HG03135 (cell line): ENCODE measurements at regions not wholly inside any gene's neighbourhood (a gene's known extent, or its start where the extent isn't known, plus 50 kb on each side); places are given as distances from the start of the nearest gene placed in this dataset.
A peak's percentile ranks its signal among the peaks of the same experiment; 100 is the strongest.
"Not testable (repeated sequence)": the region's sequence is repeated elsewhere in the genome, so short reads cannot be mapped to it uniquely, and the experiment has no call there.

Source experiments
- ATAC-seq: cut with Tn5 transposase; IDR thresholded peaks from one replicate; pipeline ENCODE4 v1.9.1; 2021; ENCODE audit warnings: mild to moderate bottlenecking, moderate library complexity; ENCODE audit not compliant: unreplicated experiment

DNA sequence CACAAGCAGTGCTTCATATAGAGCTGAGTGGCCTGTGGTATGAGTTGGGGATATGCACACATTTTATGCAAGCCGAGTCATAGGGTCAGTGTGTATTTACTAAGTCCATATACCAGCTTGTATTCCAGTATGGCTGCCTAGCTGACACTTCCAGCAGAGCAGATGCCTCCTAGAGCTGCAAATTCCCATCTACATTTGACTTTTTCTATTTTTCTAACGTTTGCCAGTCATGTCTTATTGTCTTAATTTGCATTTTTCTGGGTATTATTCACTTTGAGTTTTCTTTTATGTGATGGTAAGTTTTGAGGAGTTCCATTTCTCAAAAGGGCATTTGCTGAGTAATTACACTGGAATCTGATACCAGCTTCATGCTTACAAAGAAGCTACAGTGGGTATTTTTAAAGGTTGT is 334.5 kb upstream of the CDH2 start:
- no peak for ATAC-seq

DNA sequence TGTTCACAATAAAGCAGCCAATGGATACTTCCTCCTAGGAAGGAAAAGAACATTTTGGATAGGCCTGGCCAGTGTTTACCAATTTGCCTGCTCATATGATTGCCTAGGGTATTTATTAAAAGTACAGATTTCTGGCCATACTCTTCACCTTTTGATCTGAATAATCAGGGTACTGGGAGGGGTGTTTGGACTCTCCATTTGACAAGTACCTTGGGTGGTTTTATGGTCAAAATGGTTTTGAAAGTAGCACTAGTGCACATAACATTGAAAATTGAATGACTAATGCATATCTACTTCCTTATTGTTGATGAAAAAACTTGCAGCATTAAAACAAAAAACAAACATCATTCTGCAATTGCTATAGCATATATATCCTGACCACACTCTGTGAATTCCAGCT is 333.3 kb upstream of the CDH2 start:
- ATAC-seq: no peak

DNA sequence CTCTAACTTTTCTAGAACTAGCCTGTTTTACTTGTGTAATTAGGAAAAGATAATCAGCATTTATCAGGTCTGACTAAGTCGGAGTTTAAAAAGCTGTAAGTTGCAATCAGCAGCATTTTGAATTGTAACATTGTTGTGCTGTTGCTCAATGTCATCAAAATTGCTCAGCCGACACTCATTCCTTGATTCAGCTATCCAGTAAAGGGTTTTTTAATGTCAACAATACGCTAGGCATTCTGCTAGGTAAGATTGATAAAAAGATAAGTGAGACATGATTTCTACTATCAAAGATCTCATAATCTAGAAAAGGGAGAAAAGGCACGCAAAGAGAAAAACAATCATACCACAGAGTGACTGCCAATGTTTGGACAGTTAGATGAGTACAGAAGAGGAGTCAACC is 327.1 kb upstream of the CDH2 start:
- ATAC-seq: no peak

DNA sequence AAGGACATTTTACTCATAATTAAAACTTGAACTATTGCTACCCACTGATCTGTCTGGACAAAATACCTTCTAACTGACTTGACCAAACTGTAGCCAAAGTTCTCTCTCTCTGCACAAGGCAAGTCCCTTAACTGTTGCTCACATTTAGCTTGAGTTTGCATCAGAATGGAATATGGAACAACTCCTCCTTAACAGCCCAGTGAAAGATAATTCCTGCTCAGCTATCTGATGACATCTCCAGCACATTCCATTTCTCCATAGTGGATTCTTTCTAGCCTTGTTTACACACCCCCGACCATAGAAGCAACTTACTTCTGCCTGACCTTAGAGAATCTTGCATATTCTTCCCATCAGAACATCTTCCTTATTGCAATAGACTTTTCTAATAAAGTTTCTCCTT is 317.2 kb upstream of the CDH2 start:
- ATAC-seq: no peak

DNA sequence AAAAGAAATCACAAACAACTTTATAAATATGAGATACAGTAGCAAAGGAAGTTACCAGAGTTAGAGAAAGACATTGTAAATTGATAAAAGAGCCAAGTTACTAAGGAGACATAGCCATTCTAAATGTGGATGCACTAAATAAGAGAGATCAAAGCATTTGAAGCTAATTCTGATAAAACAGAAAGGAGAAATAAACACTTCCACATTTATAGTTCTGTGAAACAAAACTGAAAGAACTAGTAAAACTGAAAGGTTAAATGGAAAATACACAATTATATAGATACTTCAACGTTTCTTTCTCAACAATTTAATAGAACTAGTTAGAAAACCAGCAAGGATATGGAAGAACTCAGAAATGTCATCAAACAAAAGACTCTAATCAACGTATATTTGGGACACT is 309.0 kb upstream of the CDH2 start:
- peak; percentile 69 for ATAC-seq

DNA sequence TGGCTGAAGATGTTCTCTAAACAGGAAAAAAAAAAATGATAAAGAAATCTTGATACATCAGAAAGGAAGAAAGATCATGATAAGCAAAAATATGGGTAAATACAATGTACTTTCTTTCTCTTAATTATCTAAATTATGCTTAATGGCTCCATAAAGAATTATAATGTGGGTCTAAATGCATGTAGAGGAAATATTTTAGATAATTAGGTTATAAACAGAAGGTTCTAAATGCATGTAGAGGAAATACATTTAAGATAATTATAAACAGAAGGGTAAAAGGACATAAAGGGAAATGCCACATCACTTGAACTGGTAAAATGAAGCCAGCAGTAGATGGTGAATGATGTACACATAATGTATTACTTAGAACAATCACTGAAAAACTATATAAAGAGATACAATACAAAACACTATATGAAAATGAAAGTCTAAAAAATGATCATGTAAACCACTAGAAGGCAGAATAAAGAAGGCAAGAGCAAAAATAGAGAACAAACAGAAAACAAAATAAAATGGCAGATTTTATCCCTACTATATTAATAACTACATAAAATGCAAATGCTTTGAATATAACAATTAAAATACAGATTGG is 308.4 kb upstream of the CDH2 start:
- ATAC-seq: peak; percentile 30

DNA sequence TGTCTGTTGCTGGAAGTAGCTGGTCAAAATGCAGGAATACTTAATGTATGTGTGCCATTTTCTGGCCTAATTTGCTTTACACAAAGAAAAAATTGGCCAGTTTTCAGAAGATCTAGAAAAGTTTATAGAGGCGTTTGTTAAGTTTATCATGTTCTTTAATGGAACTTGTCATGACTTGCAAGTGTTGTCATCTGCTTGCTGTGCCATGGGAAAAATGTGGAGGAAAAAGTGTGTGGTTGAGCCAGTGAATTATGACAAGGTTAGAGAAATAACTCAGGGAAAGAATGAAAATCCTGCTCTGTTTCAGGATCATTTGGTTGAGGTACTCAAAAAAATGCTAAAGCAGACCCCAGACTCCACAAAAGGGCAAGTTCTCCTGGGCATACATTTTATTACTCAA is 301.6 kb upstream of the CDH2 start:
- no peak for ATAC-seq

DNA sequence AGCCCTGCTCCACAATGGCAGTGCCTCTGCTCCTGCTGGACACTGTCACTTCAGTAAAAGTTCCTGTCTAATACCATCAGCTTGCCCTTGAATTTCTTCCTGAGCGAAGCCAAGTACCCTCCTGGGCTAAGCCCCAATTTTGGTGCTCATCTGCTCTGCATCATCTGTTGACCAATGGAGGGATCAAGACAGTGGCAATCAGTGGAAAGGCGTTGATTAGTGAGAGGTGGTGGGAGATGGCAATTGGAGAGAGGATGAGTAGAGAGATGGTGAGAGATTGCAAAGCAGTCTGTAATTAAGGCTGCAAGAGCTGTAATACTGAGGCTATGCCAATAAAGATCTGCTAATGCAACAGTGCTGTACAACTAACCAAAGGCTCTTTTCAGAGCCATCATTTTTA is 299.4 kb upstream of the CDH2 start:
- ATAC-seq: no peak

DNA sequence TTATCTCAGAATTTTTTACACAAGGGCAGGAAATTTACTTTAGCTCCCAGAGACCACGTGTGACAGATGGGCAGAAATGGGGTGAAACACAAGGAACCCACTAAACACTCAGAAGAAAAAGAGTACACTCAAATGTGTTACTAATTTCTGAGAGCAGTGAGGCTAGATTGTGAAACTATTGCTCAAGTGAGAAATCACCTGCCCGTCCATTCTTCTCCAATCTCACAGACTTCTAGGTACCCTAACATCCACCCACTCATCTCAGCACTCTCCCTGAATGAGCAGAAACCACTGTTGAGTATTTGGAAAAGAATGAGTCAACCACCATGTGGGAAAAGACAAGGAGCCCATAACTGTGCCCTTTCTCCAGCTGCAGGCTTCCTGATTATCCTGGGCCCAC is 293.0 kb upstream of the CDH2 start:
- ATAC-seq: no peak

DNA sequence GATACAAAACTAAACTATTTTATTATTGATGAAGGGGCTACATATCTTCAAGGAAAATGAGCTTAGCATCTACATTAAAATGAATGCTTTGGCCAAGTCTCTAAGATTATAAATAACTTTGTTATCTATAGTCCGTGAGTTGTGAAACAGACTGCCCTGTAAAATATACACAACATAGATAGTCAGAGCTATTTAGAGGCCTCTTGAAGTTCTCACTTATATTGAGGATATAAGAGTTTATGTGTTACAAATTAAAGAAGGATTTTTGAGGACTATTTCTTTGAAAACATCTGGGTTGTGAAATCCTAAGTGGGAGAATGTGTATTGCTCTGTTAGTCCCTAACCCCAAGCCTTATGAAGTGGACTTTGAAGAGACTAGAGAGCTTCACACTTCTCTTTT is 292.0 kb upstream of the CDH2 start:
- ATAC-seq: no peak

DNA sequence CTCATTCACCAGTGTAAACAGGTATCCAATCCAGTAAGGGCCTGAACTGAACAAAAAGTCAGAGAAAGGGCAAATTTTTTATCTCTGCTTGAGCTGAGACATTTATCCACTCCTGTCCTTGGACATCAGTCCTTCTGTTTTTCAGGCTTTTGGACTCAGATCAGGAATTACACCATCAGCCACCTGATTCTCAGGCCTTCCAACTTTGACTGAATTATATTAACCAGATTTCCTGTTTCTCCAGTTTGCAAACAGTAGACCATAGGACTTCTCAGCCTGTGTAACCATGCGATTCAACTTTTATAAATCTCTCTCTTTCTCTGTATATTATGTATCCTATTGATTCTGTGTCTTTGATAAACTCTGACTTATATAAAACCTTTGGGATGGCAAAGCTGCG is 289.3 kb upstream of the CDH2 start:
- no peak for ATAC-seq

DNA sequence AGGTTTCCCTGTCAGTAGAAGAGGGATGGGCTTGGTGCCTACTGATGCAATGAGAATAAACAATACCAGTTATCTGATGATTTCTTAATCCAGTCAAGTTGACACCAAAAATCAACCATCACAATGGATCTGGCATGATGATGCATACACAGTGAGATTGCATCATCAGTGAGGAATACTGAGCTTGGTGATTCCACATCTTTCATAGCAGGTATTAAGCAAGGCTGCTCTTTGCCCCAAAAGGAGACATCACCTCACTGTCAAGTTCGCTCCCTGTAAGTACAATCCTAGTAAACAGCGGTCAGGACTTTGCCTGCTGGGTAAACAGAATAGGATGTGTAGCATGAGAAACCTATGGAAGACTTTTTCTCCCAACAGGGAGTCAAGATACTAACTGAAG is 282.7 kb upstream of the CDH2 start:
- no peak for ATAC-seq

DNA sequence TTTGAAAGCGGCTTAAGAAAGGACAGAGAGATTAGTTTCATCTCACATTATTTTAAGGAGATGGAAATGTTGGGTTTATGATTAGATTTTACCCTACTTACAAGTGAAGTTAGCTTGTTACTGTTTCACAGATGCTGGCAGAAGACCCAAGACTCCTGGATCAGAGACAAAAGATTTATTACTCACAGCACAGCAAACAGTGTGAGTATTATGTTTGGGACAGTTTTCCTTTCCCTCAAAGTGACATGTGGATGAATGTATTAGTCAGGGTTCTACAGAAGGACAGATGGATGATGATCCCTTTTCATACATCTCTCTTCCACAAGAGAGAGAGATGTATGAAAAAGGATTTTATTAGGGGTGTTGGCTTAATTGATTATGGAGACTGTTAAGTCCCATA is 281.8 kb upstream of the CDH2 start:
- ATAC-seq: no peak

DNA sequence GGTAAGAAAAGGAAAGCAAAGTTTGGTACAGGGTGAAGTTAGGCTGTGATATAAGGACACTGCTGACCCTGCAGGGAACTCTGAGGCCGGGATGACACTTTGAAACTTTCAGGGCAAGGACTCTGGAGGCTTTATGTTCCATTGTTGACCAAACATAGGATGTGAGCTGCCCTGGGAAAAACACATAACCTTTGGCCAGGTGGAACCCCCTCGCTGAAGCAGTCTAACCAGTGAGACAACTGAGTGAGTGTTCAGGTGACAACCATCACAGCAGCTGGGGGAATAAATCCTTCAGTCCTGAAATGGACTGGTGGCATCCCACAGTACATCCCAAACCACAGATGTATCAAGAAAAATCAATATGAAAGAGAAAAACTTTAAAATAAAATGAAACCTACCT is 280.9 kb upstream of the CDH2 start:
- no peak for ATAC-seq

DNA sequence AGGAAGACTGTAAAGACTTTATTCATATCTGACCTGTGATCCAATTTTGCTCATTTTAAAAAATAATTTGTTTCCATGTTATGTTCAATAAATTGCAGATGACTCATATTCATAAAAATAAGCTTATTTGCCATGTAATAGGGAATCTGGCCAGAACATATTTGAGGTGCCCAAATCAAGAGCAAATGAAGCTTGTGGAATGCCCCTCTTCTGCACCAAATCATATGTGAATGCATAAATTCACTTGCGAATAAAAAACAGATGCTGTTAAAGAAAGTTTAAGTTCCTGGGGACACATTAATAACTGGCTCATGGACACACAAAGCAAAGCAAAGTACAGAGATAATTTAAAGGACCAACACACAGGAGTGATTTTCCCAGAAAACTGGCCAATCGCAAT is 279.0 kb upstream of the CDH2 start:
- no peak for ATAC-seq

DNA sequence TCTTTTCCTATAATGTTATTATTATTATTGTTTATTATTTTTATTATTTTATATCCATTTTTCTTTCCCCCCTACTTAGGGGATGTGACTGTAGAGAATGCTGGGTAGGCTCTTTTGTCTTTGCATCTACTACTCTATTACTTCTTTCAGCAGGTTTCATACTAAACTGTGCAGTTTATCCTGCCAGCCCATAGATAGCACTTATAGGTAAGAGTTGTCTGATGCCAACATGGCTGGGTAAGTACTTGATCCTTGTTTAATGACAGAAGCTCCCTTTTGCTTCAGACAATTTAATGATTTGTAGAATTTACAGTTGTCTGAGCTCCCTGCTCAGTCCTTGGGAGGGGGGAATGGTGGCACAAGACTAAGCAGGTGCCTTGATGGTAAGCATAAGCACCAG is 262.9 kb upstream of the CDH2 start:
- ATAC-seq: no peak

DNA sequence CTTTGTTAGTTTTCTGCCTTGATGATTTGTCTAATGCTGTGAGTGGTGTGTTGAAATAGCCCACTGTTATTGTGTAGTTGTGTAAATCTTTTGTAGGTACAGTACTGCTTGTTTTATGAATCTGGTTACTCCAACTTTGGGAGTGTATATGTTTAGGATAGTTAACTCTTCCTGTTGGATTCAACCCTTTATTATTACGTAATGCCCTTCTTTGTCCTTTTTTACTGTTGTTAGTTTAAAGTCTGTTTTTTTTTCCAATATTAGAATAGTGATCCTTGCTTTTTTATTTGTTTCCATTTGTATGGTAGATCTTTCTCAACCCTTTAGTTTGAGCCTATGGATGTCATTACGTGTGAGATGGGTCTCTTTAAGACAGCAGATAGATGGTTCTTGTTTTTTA is 261.5 kb upstream of the CDH2 start:
- ATAC-seq: no peak

DNA sequence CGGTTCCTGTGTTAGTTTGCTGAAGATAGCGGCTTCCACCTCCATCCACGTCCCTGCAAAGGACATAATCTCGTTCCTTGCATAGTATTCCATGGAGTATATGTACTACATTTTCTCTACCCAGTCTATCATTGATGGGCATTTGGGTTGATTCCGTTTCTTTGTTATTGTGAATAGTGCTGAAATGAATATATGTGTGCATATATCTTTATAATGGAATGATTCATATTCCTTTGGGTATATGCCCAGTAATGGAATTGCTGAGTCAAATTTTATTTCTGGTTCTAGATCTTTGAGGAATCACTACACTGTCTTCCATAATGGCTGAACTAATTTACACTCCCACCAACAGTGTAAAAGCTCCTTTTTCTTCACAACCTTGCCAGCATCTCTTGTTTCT is 255.4 kb upstream of the CDH2 start:
- no peak for ATAC-seq

DNA sequence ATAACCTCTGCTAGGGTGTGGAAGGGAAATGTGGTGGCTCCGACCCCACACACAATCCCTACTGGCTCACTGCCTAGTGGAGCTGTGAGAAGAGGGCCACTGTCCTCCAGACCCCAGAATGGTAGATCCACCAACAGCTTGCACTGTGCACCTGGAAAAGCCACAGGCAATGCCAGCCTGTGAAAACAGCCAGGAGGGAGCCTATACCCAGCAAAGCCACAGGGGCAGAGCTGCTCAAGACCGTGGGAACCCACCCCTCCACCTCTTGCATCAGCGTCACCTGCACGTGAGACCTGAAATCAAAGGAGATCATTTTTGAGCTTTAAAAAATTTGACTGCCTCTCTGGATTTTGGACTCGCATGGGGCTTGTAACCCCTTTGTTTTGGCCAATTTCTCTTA is 249.0 kb upstream of the CDH2 start:
- no peak for ATAC-seq

DNA sequence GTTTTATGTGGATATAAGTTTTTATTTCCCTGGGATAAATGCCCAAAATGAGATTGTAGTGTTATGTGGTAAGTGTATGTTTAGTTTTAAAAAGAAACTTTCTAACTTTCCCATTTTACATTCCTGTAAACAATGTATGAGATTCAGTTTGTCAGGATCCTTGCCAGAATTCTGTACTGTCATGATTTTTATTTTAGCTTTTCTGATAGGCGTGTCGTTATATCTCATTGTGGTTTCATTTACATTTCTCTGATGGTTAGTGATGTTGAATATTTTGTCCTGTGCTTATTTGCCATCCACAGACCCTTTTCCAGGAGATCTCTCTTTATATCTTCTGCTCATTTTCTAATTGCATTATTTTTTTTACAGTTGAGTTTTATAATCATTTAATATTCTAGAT is 245.6 kb upstream of the CDH2 start:
- no peak for ATAC-seq

DNA sequence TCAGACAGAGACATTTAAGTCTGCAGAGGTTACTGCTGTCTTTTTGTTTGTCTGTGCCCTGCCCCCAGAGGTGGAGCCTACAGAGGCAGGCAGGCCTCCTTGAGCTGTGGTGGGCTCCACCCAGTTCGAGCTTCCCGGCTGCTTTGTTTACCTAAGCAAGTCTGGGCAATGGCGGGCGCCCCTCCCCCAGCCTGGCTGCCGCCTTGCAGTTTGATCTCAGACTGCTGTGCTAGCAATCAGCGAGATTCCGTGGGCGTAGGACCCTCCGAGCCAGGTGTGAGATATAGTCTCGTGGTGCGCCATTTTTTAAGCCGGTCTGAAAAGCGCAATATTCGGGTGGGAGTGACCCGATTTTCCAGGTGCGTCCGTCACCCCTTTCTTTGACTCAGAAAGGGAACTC is 245.0 kb upstream of the CDH2 start:
- ATAC-seq: not testable (repeated sequence)

DNA sequence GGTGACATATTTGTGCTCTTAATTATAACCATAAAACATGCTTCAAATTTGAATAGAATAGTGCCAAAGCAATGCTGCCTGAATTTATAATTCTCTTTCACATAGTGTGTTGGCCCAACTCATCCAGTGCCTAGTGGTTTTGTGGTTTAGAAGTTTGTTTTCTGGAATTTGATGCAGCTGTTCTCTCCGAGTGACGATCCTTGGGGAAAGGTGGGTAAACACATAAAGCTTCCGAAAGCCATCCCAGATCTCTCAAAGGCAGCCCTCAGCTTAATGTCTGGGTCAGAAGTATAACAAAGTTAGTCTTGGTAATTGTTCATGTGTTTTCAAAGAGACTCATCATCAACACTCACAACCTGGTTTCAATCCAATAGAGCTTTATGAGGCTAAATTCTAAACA is 235.6 kb upstream of the CDH2 start:
- ATAC-seq: no peak

DNA sequence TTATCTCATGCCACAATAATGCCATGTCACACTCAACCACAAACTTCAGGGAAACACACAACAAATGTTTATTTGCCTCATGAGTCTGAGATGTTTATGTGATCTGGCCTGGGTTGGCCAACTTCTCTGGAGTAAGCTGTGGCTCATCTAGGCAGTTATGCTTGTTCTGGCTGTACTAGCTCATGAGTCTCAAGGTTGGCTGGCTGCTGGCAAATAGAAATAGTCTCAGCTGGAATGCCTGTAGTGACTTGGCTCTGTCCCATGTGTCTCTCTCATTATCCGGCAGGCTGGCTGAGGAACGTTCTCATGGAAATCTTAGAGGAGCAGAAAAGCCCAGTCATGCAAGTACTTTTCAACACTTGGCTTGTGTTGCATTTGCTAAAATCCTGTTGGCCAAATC is 234.9 kb upstream of the CDH2 start:
- no peak for ATAC-seq

DNA sequence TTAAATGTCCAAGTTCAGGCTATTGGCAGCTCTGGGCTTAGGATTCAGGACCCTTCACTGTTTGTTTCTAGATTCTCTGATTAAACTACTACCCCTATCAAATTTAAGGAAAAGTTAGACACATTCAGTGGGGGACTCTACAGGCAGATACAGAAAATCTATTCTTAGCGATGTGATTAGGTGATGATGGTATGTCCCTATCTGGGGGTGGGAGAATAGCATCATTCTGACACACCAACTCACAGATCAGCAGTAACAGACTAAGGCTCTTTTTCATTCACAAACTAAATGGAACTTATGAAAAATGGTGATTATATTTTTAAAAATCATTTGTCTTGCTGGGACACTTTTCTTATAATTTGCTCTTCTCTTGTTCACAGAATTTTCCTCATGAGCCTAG is 232.9 kb upstream of the CDH2 start:
- no peak for ATAC-seq
